Fibroblast of skin of scalp (primary cell): ENCODE measurements at regions not wholly inside any gene's neighbourhood (a gene's known extent, or its start where the extent isn't known, plus 50 kb on each side); places are given as distances from the start of the nearest gene placed in this dataset.
"Not testable (repeated sequence)": the region's sequence is repeated elsewhere in the genome, so short reads cannot be mapped to it uniquely, and the experiment has no call there.

ENCODE experiments used
- DNase-seq: peaks from one replicate; pipeline ENCODE4 v3.0.0-alpha.2; 2013

GRCh38 chr3:173342679-173343078, 54.9 kb upstream of the NLGN1 start:
- no peak for DNase-seq

- no peak for DNase-seq
Observed at GRCh38 chr3:173340626-173341025, 56.9 kb upstream of the NLGN1 start.

DNA sequence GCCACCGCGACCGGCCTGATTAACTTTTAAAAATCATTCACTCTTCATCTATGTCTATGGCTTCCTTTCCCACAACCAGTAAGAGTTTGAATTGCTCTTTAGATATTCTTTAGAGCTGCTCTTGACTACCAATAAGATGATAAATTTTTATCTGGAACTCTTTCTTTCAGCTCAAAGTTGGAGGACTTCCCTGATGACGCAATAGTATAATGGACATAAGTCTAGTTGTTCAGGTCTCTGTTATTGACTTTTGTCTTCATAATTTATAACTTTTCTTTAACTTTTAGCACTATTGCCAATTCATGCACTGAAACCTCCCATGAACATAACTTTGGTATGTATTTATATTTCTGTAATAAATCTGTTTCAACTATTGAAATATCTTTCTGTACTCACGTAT, 61.3 kb upstream of the NLGN1 start:
- DNase-seq: no peak

DNA sequence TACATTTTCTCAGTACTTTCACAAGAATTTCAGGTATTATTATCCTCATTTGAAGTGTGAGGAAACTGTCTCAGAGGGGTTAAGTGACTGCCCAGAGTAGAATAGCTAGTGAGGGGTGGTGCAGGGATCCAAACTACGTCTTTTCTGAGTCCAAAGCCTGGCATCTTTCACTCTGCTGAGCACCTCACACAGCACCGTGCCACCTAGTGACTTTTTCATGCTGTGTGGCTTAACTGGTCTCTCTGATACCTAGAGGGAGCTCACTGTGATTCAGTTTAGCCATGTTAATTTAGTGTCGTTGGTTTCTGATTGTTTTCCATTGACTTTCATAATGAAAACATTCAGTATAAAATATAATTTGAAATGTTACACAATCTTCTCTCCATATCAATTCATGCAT, 91.4 kb upstream of the NLGN1 start:
- DNase-seq: no peak

GRCh38 chr3:173304182-173304800, 93.3 kb upstream of the NLGN1 start:
- no peak for DNase-seq

- no peak for DNase-seq
Observed at GRCh38 chr3:173301647-173302046, 95.9 kb upstream of the NLGN1 start.

- DNase-seq: no peak
Observed at GRCh38 chr3:173289072-173289471, 108.5 kb upstream of the NLGN1 start.

DNA sequence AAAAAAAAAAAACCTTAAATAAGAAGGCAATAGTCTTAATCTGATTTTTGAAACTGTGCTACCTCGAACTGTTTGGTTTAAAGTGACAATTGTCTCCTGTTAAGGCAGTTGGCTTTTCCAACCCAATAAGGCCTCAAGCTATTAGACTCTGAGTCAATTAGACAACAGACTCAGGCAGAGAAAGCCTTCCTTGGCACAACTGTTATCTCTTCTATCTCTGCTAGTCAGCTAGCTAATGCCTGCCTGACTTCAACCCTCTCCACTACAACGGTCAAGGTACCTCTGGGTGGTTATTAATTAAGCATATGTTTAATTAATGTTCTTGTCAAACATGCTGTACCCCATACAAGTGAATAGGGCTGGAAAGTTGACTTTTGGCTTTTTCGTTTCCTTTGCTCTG, 110.2 kb upstream of the NLGN1 start:
- DNase-seq: no peak

DNA sequence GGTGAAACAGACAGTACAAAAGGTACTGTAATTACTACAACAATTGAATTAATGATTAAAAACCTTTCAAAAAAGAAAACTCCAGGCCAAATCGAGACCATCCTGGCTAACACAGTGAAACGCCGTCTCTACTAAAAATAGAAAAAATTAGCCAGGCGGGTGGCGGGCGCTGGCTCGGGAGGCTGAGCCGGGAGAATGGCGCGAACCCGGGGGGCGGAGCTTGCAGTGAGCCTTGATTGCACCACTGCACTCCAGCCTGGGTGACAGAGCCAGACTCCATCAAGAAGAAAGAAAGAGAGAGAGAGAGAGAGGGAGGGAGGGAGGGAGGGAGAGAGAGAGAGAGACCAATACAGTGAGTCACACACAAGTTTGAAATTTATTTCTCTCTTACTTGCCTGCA, 111.0 kb upstream of the NLGN1 start:
- not testable (repeated sequence) for DNase-seq

GRCh38 chr3:173284301-173284700, 113.2 kb upstream of the NLGN1 start:
- no peak for DNase-seq

GRCh38 chr3:173275740-173276139, 121.8 kb upstream of the NLGN1 start:
- no peak for DNase-seq

DNA sequence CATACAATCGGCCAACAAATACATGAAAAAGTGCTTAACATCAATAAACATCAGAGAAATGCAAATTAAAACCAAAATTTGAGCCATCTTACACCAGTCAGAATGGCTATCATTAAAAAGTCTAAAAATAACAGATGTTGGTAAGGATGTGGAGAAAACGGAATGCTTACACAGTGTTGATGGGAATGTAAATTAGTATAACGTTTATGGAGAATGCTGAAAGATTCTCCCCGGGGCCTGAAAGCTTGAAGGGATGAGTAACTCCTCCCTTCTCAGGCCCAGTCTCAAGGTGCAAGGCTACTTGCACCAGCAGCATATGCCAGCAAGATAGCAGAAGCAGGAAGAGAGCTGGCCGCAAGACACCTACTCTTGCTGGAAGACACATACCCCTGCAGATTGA, 123.7 kb upstream of the NLGN1 start:
- no peak for DNase-seq

- no peak for DNase-seq
Observed at GRCh38 chr3:173268781-173269180, 127.7 kb upstream of the SPATA16 start.

- DNase-seq: no peak
Observed at GRCh38 chr3:173267716-173268115, 126.7 kb upstream of the SPATA16 start.

DNA sequence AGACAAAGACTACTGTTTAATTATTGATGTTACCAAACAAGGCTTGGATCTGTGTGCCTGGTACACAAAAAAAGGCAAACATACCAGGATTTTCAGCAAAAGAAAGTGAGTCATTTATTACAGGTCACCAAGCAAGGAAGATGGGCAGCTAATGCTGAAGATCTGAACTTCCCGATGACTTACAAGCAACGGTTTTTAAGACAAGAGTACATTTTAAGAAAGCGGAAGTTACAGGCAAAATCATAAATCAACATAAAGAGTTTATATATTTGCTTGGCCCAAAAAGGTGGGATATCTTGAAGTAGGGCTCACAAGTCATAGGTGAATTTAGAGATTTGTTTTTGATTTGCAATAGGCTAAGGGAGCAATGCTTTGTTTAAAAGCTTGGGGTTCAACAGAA, 125.4 kb upstream of the SPATA16 start:
- no peak for DNase-seq

GRCh38 chr3:173258697-173259096, 117.7 kb upstream of the SPATA16 start:
- no peak for DNase-seq

- no peak for DNase-seq
Observed at GRCh38 chr3:173257797-173258196, 116.8 kb upstream of the SPATA16 start.

- no peak for DNase-seq
Observed at GRCh38 chr3:173255555-173255954, 114.5 kb upstream of the SPATA16 start.

- no peak for DNase-seq
Observed at GRCh38 chr3:173253471-173253870, 112.4 kb upstream of the SPATA16 start.

- no peak for DNase-seq
Observed at GRCh38 chr3:173249457-173249856, 108.4 kb upstream of the SPATA16 start.

DNA sequence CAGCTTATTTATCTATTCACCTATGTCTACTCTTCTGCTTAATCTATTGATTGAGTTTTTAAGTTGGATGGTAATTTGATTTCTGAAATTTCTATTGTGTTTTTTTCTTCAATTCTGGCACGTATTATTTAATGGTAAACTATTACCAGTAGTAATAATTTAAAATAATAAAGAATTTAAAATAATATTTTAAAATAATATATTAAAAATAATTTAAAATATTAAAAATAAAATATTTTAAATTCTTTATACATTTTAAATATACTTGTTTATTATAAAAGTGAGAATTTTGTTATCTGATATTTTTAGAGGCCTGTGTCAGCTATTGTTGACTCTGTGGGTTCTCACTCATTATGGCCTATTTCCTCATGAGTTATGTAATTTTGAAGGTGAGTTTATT, 100.7 kb upstream of the SPATA16 start:
- DNase-seq: no peak

DNA sequence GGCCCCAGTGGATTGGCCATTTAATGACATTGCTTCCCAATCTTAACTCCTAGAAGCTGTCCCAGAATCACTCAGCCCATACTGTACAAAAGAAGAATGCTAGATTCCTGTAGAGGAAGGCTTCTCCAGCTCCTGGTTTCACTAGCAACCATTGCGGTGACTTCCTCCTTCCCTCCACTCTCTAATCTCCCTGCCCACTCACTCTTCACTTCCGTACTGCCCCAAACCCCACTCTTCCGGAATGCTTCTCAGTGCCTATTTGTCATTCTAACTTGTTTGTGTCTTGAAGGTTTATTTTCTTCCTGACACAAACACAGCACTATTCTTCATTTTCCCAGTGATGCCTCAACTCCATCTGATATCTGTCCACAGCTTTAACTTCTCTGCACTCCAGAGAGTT, 97.1 kb upstream of the SPATA16 start:
- DNase-seq: no peak

DNA sequence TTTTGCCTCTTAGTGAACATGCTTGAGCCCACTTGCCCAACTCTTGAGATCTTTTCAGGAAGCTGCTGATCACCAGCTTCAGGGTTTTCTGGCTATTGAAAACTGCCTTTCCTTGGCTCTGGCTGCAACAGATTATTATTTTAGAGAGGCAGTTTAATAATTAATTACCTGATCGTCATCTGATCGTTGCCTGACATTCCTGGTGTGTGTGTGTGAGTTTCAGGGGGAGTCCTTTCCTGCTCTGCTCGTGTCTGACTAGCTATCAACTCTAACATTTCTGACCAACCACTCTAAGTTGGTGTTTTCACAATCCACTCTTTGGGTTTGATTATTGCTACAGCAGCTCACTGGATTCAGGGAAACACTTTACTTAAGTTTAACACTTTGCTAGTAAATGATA, 84.3 kb upstream of the SPATA16 start:
- DNase-seq: no peak

- DNase-seq: no peak
Observed at GRCh38 chr3:173221010-173221409, 80.0 kb upstream of the SPATA16 start.

GRCh38 chr3:173217127-173217526, 76.1 kb upstream of the SPATA16 start:
- peak; percentile 0 for DNase-seq
